Uterus (tissue), 2 donors: ENCODE measurements at regions not wholly inside any gene's neighbourhood (a gene's known extent, or its start where the extent isn't known, plus 50 kb on each side); places are given as distances from the start of the nearest gene placed in this dataset.

Experiments
- CTCF ChIP-seq, 4 experiments: fragments of 200-600 bp in 2 of 4; fragments of 450-650 bp in 2 of 4; sonication (generic) in 2 of 4; IDR thresholded peaks; one replicate each; pipeline ENCODE4 v1.5.1; 2016 to 2019; ENCODE audit warnings: antibody characterized with exemption in 4 of 4, mild to moderate bottlenecking in 2 of 4, moderate library complexity in 1 of 4
- POLR2A ChIP-seq, 2 donors: fragments of 450-650 bp; IDR thresholded peaks; one replicate each; pipeline ENCODE4 v1.6.1; 2016; ENCODE audit warnings: antibody characterized with exemption in 2 of 2, mild to moderate bottlenecking in 1 of 2, moderate library complexity in 1 of 2

GRCh38 chr14:84080944-84081343 lies 1449.0 kb upstream of the FLRT2 start:
- TF ChIP-seq CTCF (IDR thresholded peaks at IDR 0.05) (no peak), POLR2A (IDR thresholded peaks at IDR 0.05) (no peak)
